ENCODE measurements at regions not wholly inside any gene's neighbourhood (a gene's known extent, or its start where the extent isn't known, plus 50 kb on each side); places are given as distances from the start of the nearest gene placed in this dataset.

- H3K4me3 ChIP-seq (ENCODE audit: insufficient read depth, low read length) = no peak overlapping the region
- H3K9me3 ChIP-seq (ENCODE audit: low read depth, low read length) = no peaks in the 10 kb centered on the region
- no peaks in the 10 kb centered on the region for H3K36me3 ChIP-seq (ENCODE audit: insufficient read depth, low read length)
- H3K79me2 ChIP-seq (ENCODE audit: insufficient read depth, low read length) = no peaks in the 10 kb centered on the region
- DNase-seq (ENCODE audit: insufficient read length, low spot score, missing footprints) = no peak
- no peaks in the 10 kb centered on the region for H4K20me1 ChIP-seq (ENCODE audit: insufficient read depth, low read length)
- H3K4me2 ChIP-seq (ENCODE audit: insufficient read depth, low read length) = no peak overlapping the region
- no peak overlapping the region for H2AFZ ChIP-seq (ENCODE audit: low read length)
- no peak for TF ChIP-seq CTCF (IDR thresholded peaks at IDR 0.05; ENCODE audit: extremely low read depth, low read depth, low read length)
- no peaks in the 10 kb centered on the region for H3K27me3 ChIP-seq (ENCODE audit: insufficient read depth, low read length)
- H3K4me1 ChIP-seq (ENCODE audit: insufficient read depth, low read length) = no peaks in the 10 kb centered on the region
- H3K27ac ChIP-seq (ENCODE audit: low read depth, low read length) = no peak overlapping the region
These were observed 215.9 kb upstream of the AADAT start for GRCh38 chr4:170305627-170306026.

GRCh38 chr4:170281027-170281426 lies 191.3 kb upstream of the AADAT start:
- Histone ChIP-seq H3K4me2 (ENCODE audit: insufficient read depth, low read length) (no peak overlapping the region), H3K36me3 (ENCODE audit: insufficient read depth, low read length) (no peaks in the 10 kb centered on the region), H3K4me3 (ENCODE audit: insufficient read depth, low read length) (no peak overlapping the region), H3K9me3 (ENCODE audit: low read depth, low read length) (peaks cover 4% of the 10 kb centered on the region), H3K4me1 (ENCODE audit: insufficient read depth, low read length) (no peaks in the 10 kb centered on the region), H4K20me1 (ENCODE audit: insufficient read depth, low read length) (no peaks in the 10 kb centered on the region), H3K27me3 (ENCODE audit: insufficient read depth, low read length) (no peaks in the 10 kb centered on the region), H3K27ac (ENCODE audit: low read depth, low read length) (no peak overlapping the region), H2AFZ (ENCODE audit: low read length) (no peak overlapping the region), H3K79me2 (ENCODE audit: insufficient read depth, low read length) (no peaks in the 10 kb centered on the region)
- no peak for DNase-seq (ENCODE audit: insufficient read length, low spot score, missing footprints)
- TF ChIP-seq CTCF (IDR thresholded peaks at IDR 0.05; ENCODE audit: extremely low read depth, low read depth, low read length) = no peak

GRCh38 chr4:170278460-170278859 lies 188.7 kb upstream of the AADAT start:
- Histone ChIP-seq H3K36me3 (ENCODE audit: insufficient read depth, low read length) (no peaks in the 10 kb centered on the region), H3K4me1 (ENCODE audit: insufficient read depth, low read length) (no peaks in the 10 kb centered on the region), H4K20me1 (ENCODE audit: insufficient read depth, low read length) (no peaks in the 10 kb centered on the region), H3K79me2 (ENCODE audit: insufficient read depth, low read length) (no peaks in the 10 kb centered on the region), H3K4me3 (ENCODE audit: insufficient read depth, low read length) (no peak overlapping the region), H3K27me3 (ENCODE audit: insufficient read depth, low read length) (no peaks in the 10 kb centered on the region), H3K4me2 (ENCODE audit: insufficient read depth, low read length) (no peak overlapping the region), H3K9me3 (ENCODE audit: low read depth, low read length) (no peaks in the 10 kb centered on the region), H3K27ac (ENCODE audit: low read depth, low read length) (no peak overlapping the region), H2AFZ (ENCODE audit: low read length) (no peak overlapping the region)
- no peak for TF ChIP-seq CTCF (IDR thresholded peaks at IDR 0.05; ENCODE audit: extremely low read depth, low read depth, low read length)
- DNase-seq (ENCODE audit: insufficient read length, low spot score, missing footprints) = no peak

- Histone ChIP-seq H3K27me3 (ENCODE audit: insufficient read depth, low read length) (no peaks in the 10 kb centered on the region), H3K79me2 (ENCODE audit: insufficient read depth, low read length) (no peaks in the 10 kb centered on the region), H3K9me3 (ENCODE audit: low read depth, low read length) (no peaks in the 10 kb centered on the region), H3K36me3 (ENCODE audit: insufficient read depth, low read length) (no peaks in the 10 kb centered on the region), H2AFZ (ENCODE audit: low read length) (no peak overlapping the region), H3K4me2 (ENCODE audit: insufficient read depth, low read length) (no peak overlapping the region), H3K4me1 (ENCODE audit: insufficient read depth, low read length) (no peaks in the 10 kb centered on the region), H4K20me1 (ENCODE audit: insufficient read depth, low read length) (no peaks in the 10 kb centered on the region), H3K27ac (ENCODE audit: low read depth, low read length) (no peak overlapping the region), H3K4me3 (ENCODE audit: insufficient read depth, low read length) (no peak overlapping the region)
- no peak for TF ChIP-seq CTCF (IDR thresholded peaks at IDR 0.05; ENCODE audit: extremely low read depth, low read depth, low read length)
- no peak for DNase-seq (ENCODE audit: insufficient read length, low spot score, missing footprints)
These were observed 184.9 kb upstream of the AADAT start for GRCh38 chr4:170274616-170275015.

Measured in osteoblast (primary cell).